Endometrial microvascular endothelial cells (primary cell): ENCODE measurements at regions not wholly inside any gene's neighbourhood (a gene's known extent, or its start where the extent isn't known, plus 50 kb on each side); places are given as distances from the start of the nearest gene placed in this dataset.

Experiments used
- in situ Hi-C: cut with HindIII; loops from 2 replicates; pipeline ENCODE4 v1.10.0; 2017; ENCODE audit warnings: low sequenced_read_pairs, low pct_unique_long_range_greater_than_20kb; ENCODE audit errors: inconsistent ontology term

DNA sequence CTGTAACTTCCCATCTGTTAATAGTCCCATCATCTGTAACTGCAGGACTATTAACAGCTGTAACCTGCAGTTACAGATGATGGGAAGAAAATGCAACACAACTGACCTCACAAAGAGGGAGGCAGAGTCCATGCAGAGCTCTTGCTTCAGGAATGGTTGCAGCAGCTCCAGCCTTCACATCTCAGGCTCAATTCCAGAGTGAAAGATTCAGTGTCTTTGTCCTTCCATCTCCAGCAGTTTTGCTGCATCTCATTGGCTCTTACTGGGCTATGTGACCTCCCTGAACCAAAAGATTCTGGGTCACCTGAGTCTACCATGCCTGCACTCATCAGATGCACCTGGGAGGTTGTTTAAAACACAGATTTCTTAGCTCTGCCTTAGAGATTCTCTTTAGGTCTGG, 686.7 kb downstream of the MATN1 start:
- in situ Hi-C loops, result no loop called here

DNA sequence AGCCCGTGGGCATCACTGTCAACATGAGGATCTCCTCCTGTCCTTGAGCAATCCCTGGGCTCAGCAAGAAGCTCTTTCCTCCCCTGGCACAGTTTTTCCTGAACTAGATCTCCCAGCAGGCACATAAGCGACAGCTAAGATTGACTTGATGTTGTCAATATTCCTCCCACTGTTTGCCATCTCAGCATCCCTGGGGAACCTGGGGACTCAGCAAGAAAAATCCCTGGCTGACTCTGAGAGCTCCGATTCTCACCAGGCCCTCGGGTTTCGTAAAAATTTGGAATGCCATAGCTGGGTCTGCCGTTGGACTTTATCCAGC, 687.2 kb downstream of the MATN1 start:
- in situ Hi-C loops, result no loop called here

GRCh38 chr1:30035522-30036228, 687.7 kb downstream of the MATN1 start:
- in situ Hi-C loops, result no loop called here

GRCh38 chr1:30034627-30035521, 688.5 kb downstream of the MATN1 start:
- in situ Hi-C loops, result no loop called here

DNA sequence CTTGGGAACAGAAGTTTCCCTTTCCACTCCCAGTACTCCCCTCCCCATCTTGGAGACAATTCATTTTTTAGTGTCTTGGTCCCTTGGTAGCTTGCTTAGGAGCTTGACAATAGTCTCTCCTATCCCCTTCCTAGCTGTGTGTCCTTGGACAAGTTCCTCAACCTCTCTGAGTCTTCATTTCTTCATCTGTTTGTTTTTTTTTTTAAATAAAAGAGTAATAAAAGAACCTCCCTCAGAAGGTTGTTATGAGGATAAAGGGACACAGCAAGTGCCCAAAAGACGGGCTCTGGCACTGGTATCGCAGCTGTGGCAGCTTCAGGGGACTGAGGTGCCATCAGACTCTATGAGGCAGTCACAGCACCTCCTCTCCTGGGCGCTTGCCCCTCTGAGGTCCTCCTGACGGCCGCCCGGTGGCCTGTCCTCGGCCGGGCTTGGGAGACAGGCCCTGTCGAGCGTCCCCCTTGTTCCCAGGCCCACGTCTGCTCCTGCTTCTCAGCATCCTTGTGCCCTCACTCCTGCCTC, 689.2 kb downstream of the MATN1 start:
- in situ Hi-C loops, result no loop called here

DNA sequence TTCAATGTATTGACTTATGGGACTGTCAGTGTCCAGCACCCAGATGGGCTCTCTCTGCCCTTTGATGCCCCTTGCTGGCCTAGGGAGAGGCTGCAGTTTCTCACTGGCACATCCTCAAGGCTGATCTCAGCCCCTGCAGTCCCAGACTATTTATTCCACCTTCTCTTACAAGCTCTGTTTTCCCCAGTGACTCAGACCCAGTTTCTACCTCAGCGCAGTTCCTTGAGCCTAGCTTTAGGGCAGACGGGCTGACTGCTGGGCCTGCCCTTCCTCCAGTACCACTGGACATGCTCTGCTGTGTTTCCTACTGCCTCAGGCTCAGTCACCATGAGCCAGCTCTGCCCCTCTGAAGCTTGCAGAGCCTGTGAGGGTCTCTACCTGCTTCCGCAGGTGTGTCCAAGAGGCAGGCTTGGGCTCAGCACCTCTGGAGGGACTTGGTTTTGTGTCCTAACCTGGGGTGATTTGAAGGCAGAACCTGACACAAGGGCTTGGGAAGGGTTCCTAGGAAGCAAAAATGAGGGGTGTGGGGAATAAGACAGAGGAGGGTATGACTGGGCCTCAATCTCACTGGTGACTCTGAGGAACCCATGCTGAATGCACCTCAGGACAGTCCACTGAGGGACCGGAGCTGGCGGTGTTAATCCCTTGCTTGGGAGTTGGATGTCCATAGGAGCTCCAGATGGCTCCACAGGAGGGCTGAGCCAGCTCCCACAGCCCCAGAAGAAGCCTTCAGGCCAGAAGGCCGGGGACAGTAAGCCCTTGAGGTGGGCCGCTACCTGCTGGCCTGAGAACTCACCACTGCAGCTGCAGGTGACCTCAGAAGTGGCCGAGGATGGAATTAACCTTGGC, 689.9 kb downstream of the MATN1 start:
- in situ Hi-C loops, result no loop called here

DNA sequence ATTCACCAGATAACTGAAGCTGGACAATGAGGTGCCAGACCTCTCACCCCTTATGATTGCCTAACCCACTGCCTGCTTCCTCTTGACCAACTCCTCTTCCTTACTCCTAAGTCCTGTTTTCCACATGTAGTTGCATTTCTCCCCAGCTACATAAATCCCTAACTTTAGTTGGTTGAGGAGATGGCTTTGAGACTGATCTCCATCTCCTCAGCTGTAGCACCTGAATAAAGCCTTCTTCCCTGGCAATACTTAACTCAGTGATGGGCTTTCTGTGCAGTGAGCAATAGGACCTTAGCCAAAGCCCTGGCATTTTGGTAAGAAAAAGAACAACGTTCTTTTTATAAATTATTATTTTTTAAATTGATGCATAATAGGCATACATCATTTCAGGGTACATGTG, 691.1 kb downstream of the MATN1 start:
- in situ Hi-C loops, result no loop called here

- in situ Hi-C loops, result no loop called here
Observed at GRCh38 chr1:30029677-30030076, 693.7 kb downstream of the MATN1 start.

- in situ Hi-C loops, result no loop called here
Observed at GRCh38 chr1:30028939-30029338, 694.4 kb downstream of the MATN1 start.

DNA sequence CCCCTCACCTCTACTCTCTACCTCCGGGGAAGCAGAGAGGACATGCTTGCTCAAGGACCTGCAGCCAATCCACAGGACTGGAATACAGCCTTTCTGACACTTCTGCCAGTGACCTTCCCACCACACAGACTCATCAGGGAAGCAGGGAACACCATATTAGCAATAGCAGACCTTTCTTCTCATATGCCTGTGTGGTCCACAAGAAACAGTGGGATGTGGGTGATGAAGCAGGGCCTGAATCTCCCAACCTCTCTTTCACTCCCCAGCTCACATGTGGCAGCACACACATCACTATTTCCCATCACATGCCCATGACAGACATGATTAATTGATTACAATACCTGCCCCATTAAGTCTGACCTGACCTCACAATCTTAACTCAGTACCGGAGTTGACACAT, 695.1 kb downstream of the MATN1 start:
- in situ Hi-C loops, result no loop called here

DNA sequence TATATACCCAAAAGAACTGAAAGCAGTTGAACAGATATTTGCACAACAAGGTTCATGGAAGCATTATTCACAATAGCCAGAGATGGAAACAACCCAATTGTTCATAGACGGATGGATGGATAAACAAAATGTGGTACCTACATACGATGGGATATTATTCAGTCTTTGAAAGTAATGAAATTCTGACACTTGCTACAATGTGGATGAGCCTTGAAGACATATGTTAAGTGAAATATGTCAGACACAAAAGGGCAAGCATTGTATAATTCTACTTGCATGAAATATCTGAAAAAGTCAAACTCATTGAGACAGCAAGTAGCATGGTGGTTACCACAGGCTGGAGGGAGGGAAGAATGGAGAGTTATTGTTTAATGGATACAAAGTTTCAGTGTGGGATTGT, 696.1 kb downstream of the MATN1 start:
- in situ Hi-C loops, result no loop called here

DNA sequence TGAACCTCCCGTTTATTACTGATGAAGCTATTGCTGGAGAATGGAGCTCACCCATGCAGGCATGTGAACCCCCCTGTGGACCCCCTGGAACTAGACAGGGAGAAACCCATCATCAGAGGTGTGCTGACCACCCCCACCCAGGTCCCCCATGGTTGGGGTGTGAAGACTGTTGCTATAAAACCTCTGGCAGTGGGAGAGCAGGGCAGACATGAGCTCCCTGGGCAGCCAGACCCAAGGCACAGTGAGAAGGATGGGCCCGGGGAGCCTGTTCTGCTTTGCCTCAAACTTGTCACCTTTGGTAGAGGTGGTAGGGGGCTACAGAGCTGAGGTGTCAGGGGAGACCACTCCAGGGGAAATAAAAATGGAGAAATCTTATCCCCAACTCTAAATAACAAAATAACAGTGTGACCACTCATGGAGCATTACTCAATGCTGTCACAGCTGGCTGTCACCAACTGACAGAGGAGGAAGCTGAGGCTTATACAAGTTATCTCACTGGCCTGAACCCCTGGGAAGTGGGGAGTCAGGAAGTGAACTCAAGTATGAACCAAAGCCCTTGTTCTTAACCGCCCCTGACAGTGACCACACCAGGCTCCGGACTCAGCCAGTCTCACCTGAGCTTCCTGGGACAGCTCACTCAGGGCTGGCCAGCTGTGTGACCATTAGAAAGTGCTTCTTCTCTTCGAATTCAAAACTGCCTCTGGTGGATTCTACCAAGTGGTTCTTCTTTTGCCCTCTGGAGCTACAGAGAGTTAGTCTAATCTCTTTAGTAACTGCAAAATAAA, 698.8 kb downstream of the MATN1 start:
- in situ Hi-C loops, result no loop called here

- in situ Hi-C loops, result no loop called here
Observed at GRCh38 chr1:30023339-30024022, 699.9 kb downstream of the MATN1 start.

DNA sequence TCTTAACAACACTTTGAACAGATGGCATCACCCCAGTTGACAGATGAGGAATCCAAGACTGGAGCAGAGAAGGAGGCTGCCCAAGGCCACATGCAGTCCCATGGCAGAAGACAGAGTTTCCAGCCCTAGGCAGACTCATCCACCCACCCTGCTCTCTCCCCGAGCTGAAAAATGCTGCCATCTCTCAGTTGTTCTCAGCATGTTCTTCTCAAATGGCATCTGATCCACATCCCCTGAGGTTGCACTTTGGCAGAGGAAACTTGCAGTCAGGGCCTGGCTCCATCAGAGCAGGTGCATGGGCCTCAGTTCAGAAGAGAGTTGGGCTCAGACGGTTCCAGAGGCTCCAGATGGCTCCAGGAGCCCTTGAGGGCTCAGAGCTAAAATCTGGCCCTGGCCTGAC, 709.4 kb downstream of the MATN1 start:
- in situ Hi-C loops, result no loop called here

- in situ Hi-C loops, result no loop called here
Observed at GRCh38 chr1:30012455-30013440, 710.6 kb downstream of the MATN1 start.

- in situ Hi-C loops, result no loop called here
Observed at GRCh38 chr1:30011970-30012369, 711.4 kb downstream of the MATN1 start.

GRCh38 chr1:30010506-30011106, 712.8 kb downstream of the MATN1 start:
- in situ Hi-C loops, result no loop called here
